Stomach (tissue), 4 donors: ENCODE measurements at regions not wholly inside any gene's neighbourhood (a gene's known extent, or its start where the extent isn't known, plus 50 kb on each side); places are given as distances from the start of the nearest gene placed in this dataset.

Experiments used
- EP300 ChIP-seq: sonication (generic); formaldehyde crosslinking; IDR thresholded peaks from one replicate; pipeline ENCODE4 v1.6.1; 2017; ENCODE audit warnings: antibody characterized with exemption
- POLR2A ChIP-seq, 4 donors: fragments of 450-650 bp; IDR thresholded peaks; one replicate each; pipeline ENCODE4 v1.6.1; 2016; ENCODE audit warnings: antibody characterized with exemption in 4 of 4, control low read depth in 2 of 4, mild to moderate bottlenecking in 1 of 4, moderate library complexity in 1 of 4
- POLR2AphosphoS5 ChIP-seq, 3 donors: sonication (generic); formaldehyde crosslinking; IDR thresholded peaks; one replicate each; pipeline ENCODE4 v1.6.1; 2016; ENCODE audit warnings: antibody characterized with exemption in 3 of 3
- TF ChIP-seq, protein P1 (sequence below), 7 experiments: fragments of 450-650 bp in 4 of 7; fragments of 200-600 bp in 3 of 7; sonication (generic) in 3 of 7; IDR thresholded peaks; one replicate each; pipeline ENCODE4 v1.5.1; 2016 to 2019; ENCODE audit warnings: antibody characterized with exemption in 7 of 7, control low read depth in 2 of 7, mild to moderate bottlenecking in 1 of 7

DNA sequence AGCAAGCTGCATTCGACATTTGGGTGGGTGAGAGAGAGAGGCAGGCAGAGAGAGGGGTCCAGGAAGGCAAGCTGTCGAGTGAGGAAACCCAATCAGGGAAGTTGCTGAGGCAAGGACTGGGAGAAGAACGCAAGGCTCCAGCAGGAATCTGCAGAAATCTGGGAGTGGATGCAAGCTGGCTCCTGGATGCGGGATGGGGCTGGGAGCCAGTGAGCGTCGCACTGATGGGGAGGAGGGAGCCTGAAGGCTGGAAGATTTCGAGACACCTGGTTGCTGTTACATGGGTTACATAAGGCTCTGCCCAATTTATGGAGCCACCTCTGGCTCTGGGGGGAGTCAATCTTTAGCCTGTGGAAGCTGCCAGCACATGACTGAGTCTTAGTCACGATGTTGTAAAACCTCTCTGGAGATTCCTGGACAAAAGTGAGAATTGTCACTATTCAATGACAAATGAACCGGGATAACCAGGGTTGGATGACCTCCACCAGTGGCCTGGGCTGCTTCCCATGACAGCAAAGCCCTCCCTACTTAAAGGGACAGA lies 51.1 kb upstream of the ADRB1 start:
- TF ChIP-seq POLR2A (IDR thresholded peaks at IDR 0.05) (no peak), POLR2AphosphoS5 (IDR thresholded peaks at IDR 0.05) (no peak), EP300 (no peak)
- TF ChIP-seq, protein P1, sequence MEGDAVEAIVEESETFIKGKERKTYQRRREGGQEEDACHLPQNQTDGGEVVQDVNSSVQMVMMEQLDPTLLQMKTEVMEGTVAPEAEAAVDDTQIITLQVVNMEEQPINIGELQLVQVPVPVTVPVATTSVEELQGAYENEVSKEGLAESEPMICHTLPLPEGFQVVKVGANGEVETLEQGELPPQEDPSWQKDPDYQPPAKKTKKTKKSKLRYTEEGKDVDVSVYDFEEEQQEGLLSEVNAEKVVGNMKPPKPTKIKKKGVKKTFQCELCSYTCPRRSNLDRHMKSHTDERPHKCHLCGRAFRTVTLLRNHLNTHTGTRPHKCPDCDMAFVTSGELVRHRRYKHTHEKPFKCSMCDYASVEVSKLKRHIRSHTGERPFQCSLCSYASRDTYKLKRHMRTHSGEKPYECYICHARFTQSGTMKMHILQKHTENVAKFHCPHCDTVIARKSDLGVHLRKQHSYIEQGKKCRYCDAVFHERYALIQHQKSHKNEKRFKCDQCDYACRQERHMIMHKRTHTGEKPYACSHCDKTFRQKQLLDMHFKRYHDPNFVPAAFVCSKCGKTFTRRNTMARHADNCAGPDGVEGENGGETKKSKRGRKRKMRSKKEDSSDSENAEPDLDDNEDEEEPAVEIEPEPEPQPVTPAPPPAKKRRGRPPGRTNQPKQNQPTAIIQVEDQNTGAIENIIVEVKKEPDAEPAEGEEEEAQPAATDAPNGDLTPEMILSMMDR (IDR thresholded peaks at IDR 0.05): no peak
